Type B pancreatic cell (in vitro differentiated cells): ENCODE measurements at regions not wholly inside any gene's neighbourhood (a gene's known extent, or its start where the extent isn't known, plus 50 kb on each side); places are given as distances from the start of the nearest gene placed in this dataset.
"Not testable (repeated sequence)": the region's sequence is repeated elsewhere in the genome, so short reads cannot be mapped to it uniquely, and the experiment has no call there.

ENCODE experiments used
- DNase-seq: peaks from one replicate; pipeline ENCODE4 v3.0.0; 2021; ENCODE audit warnings: mixed read lengths; ENCODE audit not compliant: unreplicated experiment; ENCODE audit errors: extremely low spot score
- H3K27ac Mint-ChIP-seq: 2 replicates; pipeline ENCODE4 v1.8.0; 2021; ENCODE audit warnings: mild to moderate bottlenecking, mixed read lengths
- H3K27me3 Mint-ChIP-seq: 2 replicates; pipeline ENCODE4 v1.8.0; 2021; ENCODE audit warnings: mixed read lengths
- H3K36me3 Mint-ChIP-seq: 2 replicates; pipeline ENCODE4 v1.8.0; 2021; ENCODE audit warnings: mixed read lengths
- H3K4me1 Mint-ChIP-seq: one replicate; pipeline ENCODE4 v1.8.0; 2021; ENCODE audit warnings: mixed read lengths; ENCODE audit not compliant: unreplicated experiment
- H3K4me3 Mint-ChIP-seq: 2 replicates; pipeline ENCODE4 v1.8.0; 2021; ENCODE audit warnings: mild to moderate bottlenecking, mixed read lengths
- H3K9me3 Mint-ChIP-seq: 2 replicates; pipeline ENCODE4 v1.8.0; 2021; ENCODE audit warnings: mixed read lengths
- TF ChIP-seq, protein P1 (sequence below): fragments of 200-600 bp; sonication (generic); conservative IDR thresholded peaks from 2 replicates; pipeline ENCODE4 v1.5.0; 2021; ENCODE audit warnings: antibody characterized with exemption, mild to moderate bottlenecking

GRCh38 chr5:124502551-124502950 lies 243.9 kb downstream of the ZNF608 start:
- no peak for DNase-seq

DNA sequence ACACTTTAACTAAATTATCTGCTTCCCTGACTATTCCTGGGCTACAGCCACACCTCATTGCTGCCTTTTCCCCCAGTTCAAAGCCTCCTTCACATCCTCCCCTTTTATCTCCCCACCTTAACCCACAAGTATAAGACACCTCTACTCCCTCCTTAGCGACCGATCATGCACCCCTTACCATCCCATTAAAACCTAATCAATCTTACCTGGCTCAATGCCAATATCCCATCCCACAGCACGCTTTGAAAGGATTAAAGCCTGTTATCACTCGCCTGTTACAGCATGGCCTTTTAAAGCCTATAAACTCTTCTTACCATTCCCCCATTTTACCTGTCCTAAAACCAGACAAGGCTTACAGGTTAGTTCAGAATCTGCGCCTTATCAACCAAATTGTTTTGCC lies 246.6 kb downstream of the ZNF608 start:
- H3K4me1 Mint-ChIP-seq, DNase-seq, H3K36me3 Mint-ChIP-seq, H3K4me3 Mint-ChIP-seq, H3K27me3 Mint-ChIP-seq, H3K27ac Mint-ChIP-seq, H3K9me3 Mint-ChIP-seq: not testable (repeated sequence)

More at GRCh38 chr5:124502551-124502950, 243.9 kb downstream of the ZNF608 start:
- no peaks in the 10 kb centered on the region for H3K36me3 Mint-ChIP-seq
- TF ChIP-seq, protein P1, sequence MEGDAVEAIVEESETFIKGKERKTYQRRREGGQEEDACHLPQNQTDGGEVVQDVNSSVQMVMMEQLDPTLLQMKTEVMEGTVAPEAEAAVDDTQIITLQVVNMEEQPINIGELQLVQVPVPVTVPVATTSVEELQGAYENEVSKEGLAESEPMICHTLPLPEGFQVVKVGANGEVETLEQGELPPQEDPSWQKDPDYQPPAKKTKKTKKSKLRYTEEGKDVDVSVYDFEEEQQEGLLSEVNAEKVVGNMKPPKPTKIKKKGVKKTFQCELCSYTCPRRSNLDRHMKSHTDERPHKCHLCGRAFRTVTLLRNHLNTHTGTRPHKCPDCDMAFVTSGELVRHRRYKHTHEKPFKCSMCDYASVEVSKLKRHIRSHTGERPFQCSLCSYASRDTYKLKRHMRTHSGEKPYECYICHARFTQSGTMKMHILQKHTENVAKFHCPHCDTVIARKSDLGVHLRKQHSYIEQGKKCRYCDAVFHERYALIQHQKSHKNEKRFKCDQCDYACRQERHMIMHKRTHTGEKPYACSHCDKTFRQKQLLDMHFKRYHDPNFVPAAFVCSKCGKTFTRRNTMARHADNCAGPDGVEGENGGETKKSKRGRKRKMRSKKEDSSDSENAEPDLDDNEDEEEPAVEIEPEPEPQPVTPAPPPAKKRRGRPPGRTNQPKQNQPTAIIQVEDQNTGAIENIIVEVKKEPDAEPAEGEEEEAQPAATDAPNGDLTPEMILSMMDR = no peak
- H3K4me3 Mint-ChIP-seq = no peak overlapping the region
- H3K27me3 Mint-ChIP-seq = peaks cover 4% of the 10 kb centered on the region
- peaks cover 3% of the 10 kb centered on the region for H3K9me3 Mint-ChIP-seq
- no peak overlapping the region for H3K27ac Mint-ChIP-seq
- H3K4me1 Mint-ChIP-seq = peaks cover 6% of the 10 kb centered on the region

- not testable (repeated sequence) for DNase-seq, H3K9me3 Mint-ChIP-seq, H3K4me3 Mint-ChIP-seq, H3K27me3 Mint-ChIP-seq, H3K36me3 Mint-ChIP-seq, H3K27ac Mint-ChIP-seq, H3K4me1 Mint-ChIP-seq
Observed at GRCh38 chr5:124496968-124497367, 249.5 kb downstream of the ZNF608 start.

- no peaks in the 10 kb centered on the region for H3K4me1 Mint-ChIP-seq
- TF ChIP-seq, protein P1 = no peak
- H3K9me3 Mint-ChIP-seq = peaks cover 11% of the 10 kb centered on the region
- no peak overlapping the region for H3K27ac Mint-ChIP-seq
- DNase-seq = no peak
- H3K4me3 Mint-ChIP-seq = no peak overlapping the region
- peaks cover 5% of the 10 kb centered on the region for H3K36me3 Mint-ChIP-seq
- H3K27me3 Mint-ChIP-seq = no peaks in the 10 kb centered on the region
Observed at GRCh38 chr5:124494540-124495116, 251.8 kb downstream of the ZNF608 start.

GRCh38 chr5:124492444-124493224 lies 253.8 kb downstream of the ZNF608 start:
- H3K27me3 Mint-ChIP-seq = no peaks in the 10 kb centered on the region
- H3K36me3 Mint-ChIP-seq = peaks cover 5% of the 10 kb centered on the region
- peaks cover 14% of the 10 kb centered on the region for H3K9me3 Mint-ChIP-seq
- no peak for DNase-seq
- TF ChIP-seq, protein P1 = no peak
- H3K27ac Mint-ChIP-seq = no peak overlapping the region
- H3K4me3 Mint-ChIP-seq = no peak overlapping the region
- no peaks in the 10 kb centered on the region for H3K4me1 Mint-ChIP-seq

DNA sequence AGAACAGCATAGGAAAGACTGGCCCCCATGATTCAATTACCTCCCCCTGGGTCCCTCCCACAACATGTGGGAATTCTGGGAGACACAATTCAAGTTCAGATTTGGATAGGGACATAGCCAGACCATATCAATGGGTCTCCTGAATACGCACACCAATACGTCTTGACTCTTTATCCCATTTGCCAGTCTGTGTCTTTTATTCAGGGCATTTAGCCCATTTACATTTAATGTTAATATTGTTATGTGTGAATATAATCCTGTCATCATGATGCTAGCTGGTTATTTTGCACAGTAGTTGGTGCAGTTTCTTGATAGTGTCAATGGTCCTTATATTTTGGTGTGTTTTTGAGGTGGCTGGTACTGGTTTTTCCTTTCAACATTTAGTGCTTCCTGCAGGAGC lies 256.1 kb downstream of the ZNF608 start:
- DNase-seq, H3K27ac Mint-ChIP-seq, H3K27me3 Mint-ChIP-seq, H3K36me3 Mint-ChIP-seq, H3K4me3 Mint-ChIP-seq, H3K4me1 Mint-ChIP-seq: not testable (repeated sequence)
- peaks cover 14% of the 10 kb centered on the region for H3K9me3 Mint-ChIP-seq

DNA sequence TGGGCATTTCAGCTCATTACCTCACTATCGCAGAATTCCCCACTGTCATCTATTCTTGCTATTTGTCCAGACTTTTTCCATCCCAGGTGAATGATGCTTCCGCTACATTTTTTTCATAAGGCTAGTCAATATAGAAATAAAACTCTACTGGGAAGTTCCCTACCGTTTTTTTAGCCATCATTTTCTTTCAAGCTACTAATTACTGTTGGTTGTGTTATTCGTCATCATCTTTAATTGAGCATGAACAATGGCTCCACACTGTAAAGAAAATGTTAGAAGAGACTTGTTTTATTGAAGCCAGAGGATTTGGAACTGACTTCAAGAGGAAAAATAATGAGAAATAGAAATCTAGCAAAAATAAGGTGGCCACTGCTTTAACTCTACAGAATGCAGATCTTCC lies 265.0 kb downstream of the ZNF608 start:
- no peak for DNase-seq
- TF ChIP-seq, protein P1 = no peak

More for the DNA sequence above, 265.0 kb downstream of the ZNF608 start:
- H3K36me3 Mint-ChIP-seq = no peaks in the 10 kb centered on the region
- H3K4me1 Mint-ChIP-seq = no peaks in the 10 kb centered on the region
- peaks cover 4% of the 10 kb centered on the region for H3K9me3 Mint-ChIP-seq
- H3K27ac Mint-ChIP-seq = no peak overlapping the region
- H3K4me3 Mint-ChIP-seq = no peak overlapping the region
- H3K27me3 Mint-ChIP-seq = no peaks in the 10 kb centered on the region
